GM21786 (cell line): ENCODE measurements at regions not wholly inside any gene's neighbourhood (a gene's known extent, or its start where the extent isn't known, plus 50 kb on each side); places are given as distances from the start of the nearest gene placed in this dataset.

ENCODE experiments used
- ATAC-seq: cut with Tn5 transposase; IDR thresholded peaks from one replicate; pipeline ENCODE4 v1.9.1; 2021; ENCODE audit not compliant: unreplicated experiment

DNA sequence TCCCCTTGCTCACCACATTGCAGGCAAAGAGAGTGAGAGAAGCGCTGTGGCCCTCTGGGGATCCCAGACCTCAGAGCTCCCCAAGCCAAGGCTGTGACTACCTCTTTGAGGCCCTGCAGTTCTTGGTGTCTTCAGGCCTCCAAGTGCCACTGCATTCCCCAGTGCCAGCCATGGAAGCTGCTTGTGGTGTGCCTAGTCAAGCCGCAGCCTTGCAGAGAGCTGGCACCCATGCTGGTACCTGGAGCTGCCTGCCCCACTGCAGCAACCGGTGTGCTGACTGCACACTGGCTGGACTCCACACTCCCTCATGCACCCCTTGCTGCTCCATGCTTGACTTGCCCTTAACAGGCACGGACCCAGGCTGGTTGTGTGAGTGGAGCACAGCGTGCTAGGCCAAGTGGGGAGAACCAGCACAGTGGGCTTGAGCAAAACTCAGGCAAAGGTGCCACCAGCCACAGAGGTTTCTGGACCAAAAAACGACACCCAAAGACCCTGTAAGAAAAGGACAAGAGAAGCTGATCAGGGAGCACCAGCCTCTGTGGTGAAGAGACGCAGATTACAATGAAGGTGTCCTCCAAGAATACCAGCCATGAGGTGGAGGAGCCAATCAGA is 113.5 kb upstream of the TMEM18 start:
- ATAC-seq = no peak

DNA sequence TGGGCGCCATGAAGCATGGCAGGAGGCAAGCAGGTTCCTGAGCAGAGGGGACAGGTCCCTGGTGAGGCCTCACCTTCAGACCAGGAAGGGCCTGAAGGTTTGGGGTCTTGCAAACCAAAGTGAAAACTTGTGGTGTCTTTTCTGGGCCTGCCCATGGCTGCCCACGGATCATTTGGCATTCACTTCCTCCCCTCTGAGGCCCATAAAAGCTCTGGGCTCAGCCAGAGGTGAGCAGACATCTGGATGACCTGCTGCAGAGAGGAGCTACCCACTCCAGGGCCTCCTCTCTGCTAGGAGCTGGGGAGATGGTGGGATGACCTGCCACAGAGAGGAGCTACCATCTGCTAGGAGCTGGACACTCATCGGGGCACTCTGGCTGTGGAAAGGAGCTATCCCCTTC is 112.9 kb upstream of the TMEM18 start:
- ATAC-seq = no peak

DNA sequence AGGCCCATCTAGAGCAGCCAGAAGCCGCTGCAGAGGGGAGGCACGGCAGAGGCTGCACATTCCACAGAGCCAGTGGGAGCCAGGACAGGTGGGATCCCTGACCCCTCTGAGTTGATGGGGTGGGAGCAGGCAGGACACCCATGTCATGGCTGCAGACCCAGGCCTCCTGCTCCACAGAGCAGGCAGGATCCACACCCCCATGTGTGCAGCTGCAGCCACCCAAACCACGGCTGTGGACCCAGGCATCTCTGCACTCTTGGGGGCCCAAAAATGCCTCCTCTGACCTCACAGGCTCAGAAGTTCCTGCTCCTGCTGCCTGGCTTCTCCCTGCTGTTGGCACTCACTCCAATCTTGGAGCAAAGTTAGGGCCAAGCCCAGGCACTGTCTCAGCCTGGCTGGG is 112.3 kb upstream of the TMEM18 start:
- ATAC-seq = no peak

DNA sequence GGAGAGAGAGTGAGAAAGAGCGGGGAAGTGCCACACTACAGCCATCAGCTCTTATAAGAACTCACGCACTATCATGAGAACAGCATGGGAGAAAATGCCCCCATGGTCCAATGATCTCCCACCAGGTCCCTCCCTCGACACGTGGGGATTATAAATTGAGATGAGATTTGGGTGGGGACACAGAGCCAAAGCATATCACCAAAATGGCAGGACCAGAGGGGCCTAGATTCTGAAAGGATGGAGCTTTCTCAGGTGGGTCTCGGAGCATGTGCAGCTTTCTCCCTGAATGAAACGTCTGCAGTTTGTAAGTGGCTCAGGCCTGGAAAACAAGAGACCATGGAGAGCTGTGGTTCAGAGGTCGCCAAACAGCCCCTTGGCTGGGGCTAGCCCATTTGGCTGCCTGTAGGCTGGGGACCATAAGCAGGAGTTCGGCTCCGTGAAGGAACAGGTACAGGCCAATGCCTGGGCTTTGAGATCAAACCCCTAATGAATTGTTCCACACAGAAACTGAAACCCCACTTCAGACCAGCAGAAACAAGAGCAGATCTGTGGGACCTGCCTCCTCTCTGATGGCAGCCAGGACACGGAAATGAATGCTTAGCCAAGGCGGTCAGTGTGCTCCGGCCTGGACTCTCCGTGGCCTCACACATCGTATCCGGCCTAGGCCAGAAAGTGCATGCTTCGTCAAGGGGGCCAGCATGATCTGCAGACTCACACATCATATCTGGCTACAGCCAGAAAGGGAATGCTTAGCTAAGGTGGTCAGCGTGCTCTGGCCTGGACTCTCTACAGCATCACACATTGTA is 111.2 kb upstream of the TMEM18 start:
- ATAC-seq = no peak

DNA sequence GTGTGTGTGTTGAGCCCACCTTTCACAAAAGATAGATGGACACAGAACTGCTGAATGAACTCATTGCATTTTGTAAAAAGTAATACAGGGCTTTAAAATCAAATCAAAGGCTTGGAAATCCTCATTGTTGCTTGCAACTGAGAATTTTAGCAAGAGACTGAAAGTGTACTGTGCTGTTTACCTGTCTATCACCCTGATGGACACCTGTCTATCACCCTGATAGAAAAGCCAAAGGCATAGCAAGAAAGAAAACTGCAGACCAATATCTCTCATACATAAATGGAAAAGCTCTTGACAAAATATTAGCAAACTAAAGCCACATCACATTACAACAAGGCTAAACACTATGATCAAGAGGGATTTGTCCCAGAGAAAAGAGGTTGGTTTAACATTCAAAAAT is 107.5 kb upstream of the TMEM18 start:
- ATAC-seq = no peak

DNA sequence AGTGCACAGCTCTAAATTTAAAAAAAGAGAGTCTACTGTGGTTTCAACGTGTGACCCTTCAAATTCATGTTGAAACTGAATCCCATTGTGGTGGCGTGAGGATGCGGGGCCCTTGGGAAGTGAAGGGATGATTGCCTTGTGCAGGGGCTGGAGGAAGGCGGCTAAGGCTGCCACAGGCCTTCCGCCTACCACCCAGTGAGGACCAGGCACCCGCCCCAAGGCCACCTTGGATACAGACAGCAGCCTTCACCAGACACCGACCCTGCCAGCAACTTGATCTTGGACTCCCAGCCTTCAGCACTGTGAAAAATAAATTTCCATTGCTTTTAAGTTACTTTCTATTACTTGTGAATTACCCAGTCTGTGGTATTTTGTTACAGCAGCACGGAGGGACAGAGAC is 103.4 kb upstream of the TMEM18 start:
- ATAC-seq = no peak

DNA sequence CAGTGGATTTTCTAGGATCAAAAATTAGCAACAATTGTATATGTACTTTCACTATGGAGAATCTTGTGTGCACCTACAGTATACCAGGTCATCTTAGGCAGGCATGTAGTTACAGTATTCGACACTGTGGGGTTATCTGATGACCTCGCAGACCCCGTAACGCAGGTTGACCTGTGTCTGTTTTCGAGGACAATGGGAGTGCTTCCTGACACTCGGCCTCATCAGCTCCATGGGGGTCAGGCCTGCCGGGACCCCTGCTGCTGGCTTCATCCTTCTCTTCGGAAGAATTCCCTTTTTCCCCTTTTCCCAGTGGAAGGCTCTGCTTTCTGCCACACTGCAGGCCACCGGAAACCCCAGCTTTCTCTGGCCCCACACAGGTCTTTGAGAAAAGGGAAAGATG is 102.8 kb upstream of the TMEM18 start:
- no peak for ATAC-seq

DNA sequence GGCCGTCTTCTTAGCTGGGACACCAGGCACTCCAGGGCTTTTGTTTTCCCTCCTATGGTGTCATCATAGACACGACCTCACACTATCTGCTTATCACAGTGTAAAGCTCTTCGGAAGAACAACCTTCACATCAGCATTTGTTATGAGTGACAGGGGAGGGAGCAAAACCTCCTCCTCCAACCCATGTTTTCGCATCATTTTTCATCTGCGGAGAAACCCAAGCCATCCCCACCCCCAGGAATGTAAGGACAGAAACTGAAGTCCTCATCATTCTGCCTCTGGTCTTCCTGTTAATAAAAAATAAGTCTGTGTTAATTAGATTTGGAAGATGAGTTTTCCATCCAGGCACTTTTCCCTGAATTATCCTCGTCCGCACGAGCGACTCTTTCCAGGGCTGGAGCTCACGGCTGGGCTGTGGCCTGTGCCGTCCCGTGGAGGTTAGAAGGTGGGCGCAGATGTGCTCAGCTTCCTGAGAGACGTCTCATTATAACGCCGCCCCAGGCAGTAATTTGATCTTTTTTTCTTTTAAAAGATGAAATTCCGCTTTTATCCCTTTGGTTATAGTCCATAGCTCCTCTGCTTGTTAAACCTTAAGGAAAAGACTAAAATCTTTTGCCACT is 101.6 kb upstream of the TMEM18 start:
- no peak for ATAC-seq

DNA sequence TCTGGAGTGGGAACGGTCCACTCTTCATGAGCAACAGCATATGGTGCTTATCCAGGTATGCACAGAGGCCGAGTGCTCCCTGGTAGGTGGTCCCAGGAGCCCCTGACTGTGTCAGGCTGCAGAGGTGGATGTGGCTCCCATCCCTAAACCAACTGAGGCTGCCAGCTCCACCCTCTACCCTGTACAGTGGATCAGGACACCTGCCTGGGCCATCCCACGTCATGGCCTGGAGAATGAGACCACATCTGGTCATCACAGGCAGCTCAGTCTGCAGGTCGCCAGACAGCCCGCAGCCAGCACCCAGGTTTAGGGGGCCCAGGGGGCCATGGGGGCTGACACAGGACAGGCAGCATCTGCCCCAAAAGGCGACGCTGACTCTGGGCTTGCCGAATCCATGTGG is 100.3 kb upstream of the TMEM18 start:
- ATAC-seq = no peak

DNA sequence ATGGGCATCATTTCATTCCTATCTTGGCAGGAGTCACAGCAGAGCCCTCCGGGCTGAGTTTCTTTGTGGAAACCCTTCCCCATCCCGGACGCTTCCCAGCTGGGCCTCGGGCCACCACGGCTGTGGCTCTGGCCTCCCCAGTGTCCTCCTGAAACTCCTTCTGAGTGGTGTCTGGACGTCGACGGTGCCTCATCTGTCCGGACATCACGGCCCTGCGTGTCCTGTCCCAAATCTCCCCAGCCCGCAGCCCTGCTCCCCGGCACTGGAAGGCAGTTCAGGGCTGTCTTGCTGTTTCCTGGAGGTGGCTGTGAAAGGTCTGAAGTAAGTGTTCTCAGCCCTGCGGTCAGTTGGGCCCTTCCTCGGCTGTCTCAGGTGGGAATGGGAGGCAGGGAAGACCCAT is 99.8 kb upstream of the TMEM18 start:
- ATAC-seq = no peak

DNA sequence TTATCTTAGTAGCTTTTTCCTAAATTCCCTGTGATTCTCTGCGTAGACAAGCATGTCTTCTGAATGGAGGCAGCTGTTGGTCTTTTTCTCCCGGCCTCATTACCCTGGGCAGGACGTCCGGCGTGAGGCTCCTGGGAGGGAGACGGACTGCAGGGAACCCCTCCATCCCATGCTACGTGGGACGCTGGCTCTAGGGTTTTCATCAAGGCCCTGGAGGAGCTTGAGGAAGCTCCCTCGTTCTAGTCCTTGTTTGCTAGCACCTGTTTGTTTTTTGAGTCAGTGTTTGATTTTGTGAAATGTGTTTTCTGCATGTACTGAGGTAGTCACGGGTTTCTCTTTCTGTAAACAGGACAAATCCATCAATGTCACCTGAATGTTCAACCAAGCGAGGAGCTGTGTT is 99.3 kb upstream of the TMEM18 start:
- no peak for ATAC-seq

DNA sequence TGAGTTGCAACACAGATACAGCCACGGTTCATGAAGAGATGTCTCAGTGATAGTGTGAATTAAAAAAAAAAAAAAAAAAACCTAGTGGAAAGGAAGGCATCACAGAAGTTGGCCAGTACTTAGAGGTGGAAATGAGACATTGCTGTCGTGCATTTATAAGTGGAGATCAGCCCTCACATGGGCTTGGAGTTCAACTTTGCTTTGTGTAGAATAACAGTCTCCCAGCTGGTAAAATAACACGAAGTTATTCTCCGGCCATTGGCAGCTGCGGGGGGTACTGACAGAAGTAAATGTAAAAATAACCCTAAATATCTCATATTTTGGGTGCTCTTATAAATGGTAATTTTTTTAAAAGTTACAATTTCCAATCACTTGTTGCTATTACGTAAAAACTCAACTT is 98.8 kb upstream of the TMEM18 start:
- no peak for ATAC-seq

DNA sequence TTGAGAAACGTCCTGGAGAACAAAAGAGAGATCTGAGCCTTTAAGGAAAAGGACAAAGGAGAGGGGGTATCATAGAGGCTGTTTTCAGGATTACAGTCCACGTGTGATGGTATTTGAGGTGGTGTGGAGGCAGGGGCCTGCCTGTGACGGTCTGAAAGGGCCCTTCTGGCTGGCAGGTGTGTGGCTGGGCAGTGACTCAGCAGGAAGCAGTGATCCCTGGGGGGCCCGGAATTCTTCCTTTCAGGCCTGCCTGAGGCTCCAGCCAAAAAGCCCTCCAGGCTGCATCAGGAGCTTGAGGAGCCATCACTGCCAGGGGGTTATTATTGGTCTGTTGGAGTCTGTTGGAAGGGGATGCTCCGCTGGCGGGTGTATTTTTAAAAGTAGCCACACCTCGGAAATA is 97.2 kb upstream of the TMEM18 start:
- no peak for ATAC-seq

DNA sequence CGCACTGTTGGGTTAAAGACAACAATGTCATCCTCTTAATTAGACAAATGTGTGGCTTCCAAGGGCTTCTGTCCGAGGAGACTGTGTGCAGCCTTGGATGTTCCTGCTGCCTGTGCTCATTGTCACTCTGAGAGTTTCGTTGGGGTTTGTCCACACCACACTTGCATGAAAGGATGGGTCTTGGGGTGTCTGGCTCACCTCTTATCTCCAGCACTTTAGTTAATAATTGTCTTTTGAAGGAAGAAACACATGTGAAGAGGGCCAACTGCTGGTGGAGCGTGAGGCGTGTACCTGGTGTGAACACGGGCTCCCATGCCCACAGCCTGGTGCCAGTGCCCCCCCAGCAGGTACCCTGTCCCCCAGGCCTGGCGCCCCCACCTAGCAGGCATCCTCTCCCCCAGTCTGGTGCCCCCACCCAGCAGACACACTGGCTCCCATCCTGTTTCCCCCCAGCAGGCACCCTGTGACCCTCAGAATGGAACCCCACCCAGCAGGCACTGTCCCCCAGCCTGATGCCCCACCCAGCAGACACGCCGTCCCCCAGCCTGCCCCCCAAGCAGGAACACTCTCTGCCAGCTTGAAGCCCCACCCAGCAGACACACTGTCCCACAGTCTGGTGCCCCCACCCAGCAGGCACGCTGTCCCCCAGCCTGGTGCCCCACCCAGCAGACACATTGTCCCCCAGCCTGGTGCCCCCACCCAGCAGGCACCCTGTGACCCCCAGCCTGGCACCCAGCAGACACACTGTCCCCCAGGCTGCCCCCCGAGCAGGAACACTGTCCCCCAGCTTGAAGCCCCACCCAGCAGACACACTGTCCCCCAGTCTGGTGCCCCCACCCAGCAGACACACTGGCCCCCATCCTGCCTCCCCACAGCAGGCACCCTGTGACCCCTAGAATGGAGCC is 96.3 kb upstream of the TMEM18 start:
- ATAC-seq = no peak

DNA sequence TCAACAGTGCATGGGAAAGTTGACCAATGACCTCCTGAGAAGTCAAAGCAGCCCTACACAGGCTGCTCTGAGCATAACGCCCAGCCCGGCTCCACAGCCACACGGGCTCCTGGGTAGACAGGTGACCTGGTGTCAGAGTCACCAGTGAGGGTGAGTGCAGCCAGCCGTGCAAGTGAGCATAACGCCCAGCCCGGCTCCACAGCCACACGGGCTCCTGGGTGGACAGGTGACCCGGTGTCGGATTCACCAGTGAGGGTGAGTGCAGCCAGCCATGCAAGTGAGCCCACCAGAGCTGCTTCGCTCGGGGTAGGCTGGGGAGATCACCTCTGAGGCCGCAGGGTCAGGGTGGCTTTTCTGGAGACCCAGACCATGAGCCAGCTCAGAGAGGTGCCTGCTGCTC is 94.3 kb upstream of the TMEM18 start:
- no peak for ATAC-seq

DNA sequence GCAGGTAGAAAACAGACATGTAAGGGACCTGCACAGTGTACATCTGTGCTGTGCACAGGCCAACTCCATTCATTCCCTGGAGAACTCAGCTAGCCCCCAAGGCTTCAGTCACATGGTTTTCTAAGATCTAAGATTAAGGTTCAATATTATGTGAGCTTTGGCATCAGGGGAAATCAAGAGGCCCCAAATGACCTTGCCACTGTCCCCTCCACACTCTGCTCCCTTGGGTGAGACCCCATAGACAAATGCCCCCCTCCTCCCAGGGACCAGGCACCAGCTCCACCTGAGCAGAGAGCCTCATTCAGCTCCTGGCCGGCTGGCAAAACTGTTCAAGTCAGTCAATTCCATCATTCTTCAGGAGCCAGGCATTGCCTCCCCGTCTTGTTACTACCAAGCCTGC is 93.6 kb upstream of the TMEM18 start:
- no peak for ATAC-seq

DNA sequence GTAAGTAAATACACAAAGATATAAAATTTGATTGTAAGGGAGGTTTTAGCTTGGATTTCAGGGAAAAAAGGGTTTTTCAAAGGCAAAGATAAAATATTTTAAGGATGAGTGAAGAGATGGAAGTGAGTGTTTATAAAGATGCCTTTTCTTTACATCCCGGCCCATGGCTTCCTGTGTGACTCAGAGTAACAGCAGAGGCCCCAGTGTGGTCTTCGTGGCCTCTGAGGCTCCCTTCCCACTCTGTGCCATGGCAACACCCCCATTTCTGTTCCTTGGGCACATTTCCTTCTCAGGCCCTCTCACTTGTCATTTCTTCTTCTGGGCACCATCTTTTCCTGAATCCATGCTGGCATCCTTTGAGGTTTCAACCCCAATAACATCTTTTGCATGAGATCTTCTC is 92.6 kb upstream of the TMEM18 start:
- no peak for ATAC-seq

DNA sequence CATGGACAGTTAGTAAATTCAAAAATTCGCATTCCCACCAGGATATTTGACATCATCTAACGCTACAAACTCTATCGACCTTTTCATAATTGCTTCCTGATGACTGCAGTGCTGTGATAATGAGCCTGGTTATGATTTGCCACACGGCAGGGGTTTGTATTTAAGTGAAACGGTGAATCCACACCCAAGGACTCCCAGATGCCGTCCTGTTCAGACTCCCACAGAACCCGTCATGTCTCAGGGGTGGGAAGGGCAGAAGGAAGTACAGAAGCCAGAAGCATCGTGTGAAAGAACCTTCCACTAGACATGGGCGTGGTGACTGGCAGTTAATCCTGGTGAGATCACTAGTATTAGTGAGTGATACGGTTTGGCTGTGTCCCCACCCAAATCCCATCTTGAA is 91.2 kb upstream of the TMEM18 start:
- no peak for ATAC-seq

DNA sequence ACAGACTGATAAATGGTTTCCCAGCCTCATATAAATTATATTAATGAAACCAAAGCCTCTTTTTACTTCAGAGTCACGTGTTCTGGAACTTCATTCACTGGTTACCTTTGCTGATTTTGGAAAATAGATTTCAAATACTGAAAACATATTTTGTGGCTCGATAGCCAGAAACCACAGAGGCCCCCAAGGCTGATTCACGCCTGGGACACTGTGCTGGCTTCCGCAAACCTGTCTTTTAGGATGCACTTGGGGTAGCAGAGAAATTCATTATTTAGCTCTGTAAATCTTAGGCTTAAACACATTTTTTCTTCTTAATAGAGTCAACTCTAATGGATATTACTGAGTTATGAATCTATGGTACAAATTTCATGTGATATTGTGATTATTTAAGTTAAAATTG is 90.7 kb upstream of the TMEM18 start:
- no peak for ATAC-seq

DNA sequence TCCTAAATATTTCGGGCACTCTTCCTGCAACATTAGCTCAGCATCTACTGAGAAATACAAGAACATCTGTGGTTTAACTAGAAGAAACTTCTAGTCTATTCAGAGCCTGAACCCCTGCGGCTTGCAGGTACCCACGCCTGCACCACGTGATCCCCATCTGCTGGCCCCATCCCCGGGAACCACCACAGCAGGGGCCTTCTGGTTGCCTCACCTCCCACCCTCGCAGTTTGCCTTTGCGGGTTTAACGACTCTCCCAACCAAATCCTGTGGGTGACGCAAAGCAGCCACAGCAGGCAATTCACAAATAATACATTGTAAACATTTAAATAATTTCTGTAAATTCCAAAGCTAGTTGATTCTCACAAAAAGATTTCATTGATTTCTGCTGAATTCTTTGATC is 90.2 kb upstream of the TMEM18 start:
- ATAC-seq = no peak

DNA sequence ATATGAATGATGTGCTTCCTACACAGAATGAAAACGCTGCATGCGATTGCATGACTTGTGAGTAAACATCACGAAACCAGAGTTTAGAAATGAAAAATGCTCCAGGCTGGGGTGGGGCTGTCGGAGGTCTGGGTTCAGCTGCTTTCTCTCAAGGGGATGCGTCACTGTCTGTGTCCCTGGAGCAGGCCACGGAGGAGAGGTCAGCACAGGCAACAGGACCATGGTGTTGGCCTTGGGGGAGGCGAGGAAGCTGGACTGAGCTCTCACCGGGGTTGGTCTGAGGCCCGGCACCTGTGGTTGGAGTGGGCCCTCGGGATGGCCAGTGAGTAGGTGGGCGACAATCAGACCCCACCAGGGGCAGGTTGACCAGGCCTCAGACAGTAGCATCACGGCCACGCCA is 89.0 kb upstream of the TMEM18 start:
- no peak for ATAC-seq

DNA sequence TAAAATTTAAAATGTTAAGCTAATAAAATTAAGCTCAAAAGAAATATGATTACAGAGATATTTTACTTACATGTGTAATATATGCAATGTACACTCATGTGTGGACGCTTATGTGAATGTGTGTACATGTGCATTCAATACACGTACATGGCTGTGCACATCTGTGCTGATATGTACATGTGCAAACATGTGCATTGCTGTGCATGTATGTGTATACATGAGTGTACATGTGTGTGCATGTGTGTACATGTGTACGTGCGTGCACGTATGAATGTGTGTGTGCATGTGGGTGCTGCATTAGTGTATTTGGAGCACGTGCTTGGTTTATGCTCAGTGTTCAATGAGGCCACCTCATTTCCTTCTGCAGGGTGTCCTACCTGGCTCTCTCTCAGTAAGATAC is 88.2 kb upstream of the TMEM18 start:
- ATAC-seq = no peak
